MM.1S (cell line): ENCODE measurements at regions not wholly inside any gene's neighbourhood (a gene's known extent, or its start where the extent isn't known, plus 50 kb on each side); places are given as distances from the start of the nearest gene placed in this dataset.

ENCODE experiments used
- DNase-seq: peaks from one replicate; pipeline ENCODE4 v3.0.0-alpha.2; 2015
- H2AFZ ChIP-seq: fragments of 300-600 bp; sonication (generic); 2 replicates; pipeline ENCODE4 v1.6.0; 2016; ENCODE audit warnings: antibody characterized with exemption, low read length
- H3F3A ChIP-seq: fragments of 300-600 bp; sonication (generic); 2 replicates; pipeline ENCODE4 v1.6.1; 2016; ENCODE audit warnings: mild to moderate bottlenecking, antibody characterized with exemption, low read length, moderate library complexity, mixed read lengths; ENCODE audit not compliant: insufficient read depth
- H3K27ac ChIP-seq: fragments of 300-600 bp; sonication (generic); 2 replicates; pipeline ENCODE4 v1.5.1; 2016; ENCODE audit warnings: mild to moderate bottlenecking, low read length
- H3K27me3 ChIP-seq: fragments of 300-600 bp; sonication (generic); replicated peaks from 2 replicates; pipeline ENCODE4 v1.6.0; 2016; ENCODE audit warnings: low read length; ENCODE audit not compliant: insufficient read depth
- H3K36me3 ChIP-seq: fragments of 300-600 bp; sonication (generic); replicated peaks from 2 replicates; pipeline ENCODE4 v1.6.1; 2016; ENCODE audit warnings: mild to moderate bottlenecking, low read length, mixed read lengths; ENCODE audit not compliant: insufficient read depth
- H3K4me1 ChIP-seq: fragments of 300-600 bp; sonication (generic); 2 replicates; pipeline ENCODE4 v1.6.1; 2016; ENCODE audit warnings: low read length, mixed read lengths
- H3K4me2 ChIP-seq: fragments of 300-600 bp; sonication (generic); 2 replicates; pipeline ENCODE4 v1.6.0; 2016; ENCODE audit warnings: low read depth, low read length
- H3K4me3 ChIP-seq: fragments of 300-600 bp; sonication (generic); 2 replicates; pipeline ENCODE4 v1.5.1; 2016; ENCODE audit warnings: low read length, mixed read lengths
- H3K79me2 ChIP-seq: fragments of 300-600 bp; sonication (generic); 2 replicates; pipeline ENCODE4 v1.6.1; 2016; ENCODE audit warnings: mixed run types, low read length, mixed read lengths
- H3K9ac ChIP-seq: fragments of 300-600 bp; sonication (generic); 2 replicates; pipeline ENCODE4 v1.6.1; 2016; ENCODE audit warnings: low read length, mixed read lengths
- H3K9me2 ChIP-seq: fragments of 300-600 bp; sonication (generic); replicated peaks from 2 replicates; pipeline ENCODE4 v1.6.1; 2016; ENCODE audit warnings: mild to moderate bottlenecking, low read length, mixed read lengths; ENCODE audit not compliant: insufficient read depth
- H3K9me3 ChIP-seq: fragments of 300-600 bp; sonication (generic); replicated peaks from 2 replicates; pipeline ENCODE4 v1.6.1; 2016; ENCODE audit warnings: mild to moderate bottlenecking, low read length, mixed read lengths; ENCODE audit not compliant: insufficient read depth
- H4K20me1 ChIP-seq: fragments of 300-600 bp; sonication (generic); 2 replicates; pipeline ENCODE4 v1.6.1; 2016; ENCODE audit warnings: mild to moderate bottlenecking, low read length, moderate library complexity, mixed read lengths; ENCODE audit not compliant: insufficient read depth
- EZH2 ChIP-seq: fragments of 300-600 bp; sonication (generic); optimal IDR thresholded peaks from 2 replicates; pipeline ENCODE3; 2017; ENCODE audit warnings: low read depth, mild to moderate bottlenecking, antibody characterized with exemption, low read length, mixed read lengths
- EZH2phosphoT487 ChIP-seq: fragments of 300-600 bp; sonication (generic); IDR thresholded peaks from 2 replicates; pipeline ENCODE4 v1.6.1; 2018; ENCODE audit warnings: antibody characterized with exemption, low read length
- TF ChIP-seq, protein P1 (sequence below): fragments of 300-600 bp; sonication (generic); IDR thresholded peaks from 2 replicates; pipeline ENCODE4 v1.5.1; 2016; ENCODE audit warnings: antibody characterized with exemption, low read length, mixed read lengths

DNA sequence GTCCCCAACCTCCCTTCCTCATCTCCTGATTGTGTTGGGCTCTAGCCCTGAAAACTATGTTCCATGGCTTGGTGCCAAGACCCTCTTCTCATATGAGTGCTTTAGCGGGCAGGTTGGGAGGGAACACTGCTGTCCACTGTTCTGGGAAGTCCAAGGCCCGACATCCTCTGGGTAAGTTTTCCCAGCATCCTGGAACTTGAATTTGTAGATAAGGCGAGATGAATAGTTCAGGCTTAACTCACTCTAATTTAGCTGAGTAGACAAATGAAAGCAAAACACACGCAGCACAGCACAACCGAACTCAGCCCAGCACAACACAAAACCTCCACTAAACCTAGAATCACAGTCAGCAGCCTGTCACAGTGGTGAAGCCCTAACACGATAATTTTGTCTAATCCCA is 95.3 kb upstream of the SLC28A3 start:
- H4K20me1 ChIP-seq, result no peaks in the 10 kb centered on the region
- no peaks in the 10 kb centered on the region for H3K79me2 ChIP-seq
- DNase-seq, result no peak
- no peak overlapping the region for H3K4me3 ChIP-seq
- no peaks in the 10 kb centered on the region for H3K36me3 ChIP-seq
- no peak overlapping the region for H3K27ac ChIP-seq
- no peaks in the 10 kb centered on the region for H3K9me3 ChIP-seq
- no peak overlapping the region for H2AFZ ChIP-seq
- no peaks in the 10 kb centered on the region for H3K9me2 ChIP-seq
- no peak overlapping the region for H3K4me2 ChIP-seq
- no peak overlapping the region for H3K9ac ChIP-seq
- no peaks in the 10 kb centered on the region for H3K4me1 ChIP-seq
- no peaks in the 10 kb centered on the region for H3F3A ChIP-seq
- no peaks in the 10 kb centered on the region for H3K27me3 ChIP-seq
- TF ChIP-seq EZH2phosphoT487, result no peak
- TF ChIP-seq EZH2, result no peak
- TF ChIP-seq, protein P1, sequence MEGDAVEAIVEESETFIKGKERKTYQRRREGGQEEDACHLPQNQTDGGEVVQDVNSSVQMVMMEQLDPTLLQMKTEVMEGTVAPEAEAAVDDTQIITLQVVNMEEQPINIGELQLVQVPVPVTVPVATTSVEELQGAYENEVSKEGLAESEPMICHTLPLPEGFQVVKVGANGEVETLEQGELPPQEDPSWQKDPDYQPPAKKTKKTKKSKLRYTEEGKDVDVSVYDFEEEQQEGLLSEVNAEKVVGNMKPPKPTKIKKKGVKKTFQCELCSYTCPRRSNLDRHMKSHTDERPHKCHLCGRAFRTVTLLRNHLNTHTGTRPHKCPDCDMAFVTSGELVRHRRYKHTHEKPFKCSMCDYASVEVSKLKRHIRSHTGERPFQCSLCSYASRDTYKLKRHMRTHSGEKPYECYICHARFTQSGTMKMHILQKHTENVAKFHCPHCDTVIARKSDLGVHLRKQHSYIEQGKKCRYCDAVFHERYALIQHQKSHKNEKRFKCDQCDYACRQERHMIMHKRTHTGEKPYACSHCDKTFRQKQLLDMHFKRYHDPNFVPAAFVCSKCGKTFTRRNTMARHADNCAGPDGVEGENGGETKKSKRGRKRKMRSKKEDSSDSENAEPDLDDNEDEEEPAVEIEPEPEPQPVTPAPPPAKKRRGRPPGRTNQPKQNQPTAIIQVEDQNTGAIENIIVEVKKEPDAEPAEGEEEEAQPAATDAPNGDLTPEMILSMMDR, result no peak

DNA sequence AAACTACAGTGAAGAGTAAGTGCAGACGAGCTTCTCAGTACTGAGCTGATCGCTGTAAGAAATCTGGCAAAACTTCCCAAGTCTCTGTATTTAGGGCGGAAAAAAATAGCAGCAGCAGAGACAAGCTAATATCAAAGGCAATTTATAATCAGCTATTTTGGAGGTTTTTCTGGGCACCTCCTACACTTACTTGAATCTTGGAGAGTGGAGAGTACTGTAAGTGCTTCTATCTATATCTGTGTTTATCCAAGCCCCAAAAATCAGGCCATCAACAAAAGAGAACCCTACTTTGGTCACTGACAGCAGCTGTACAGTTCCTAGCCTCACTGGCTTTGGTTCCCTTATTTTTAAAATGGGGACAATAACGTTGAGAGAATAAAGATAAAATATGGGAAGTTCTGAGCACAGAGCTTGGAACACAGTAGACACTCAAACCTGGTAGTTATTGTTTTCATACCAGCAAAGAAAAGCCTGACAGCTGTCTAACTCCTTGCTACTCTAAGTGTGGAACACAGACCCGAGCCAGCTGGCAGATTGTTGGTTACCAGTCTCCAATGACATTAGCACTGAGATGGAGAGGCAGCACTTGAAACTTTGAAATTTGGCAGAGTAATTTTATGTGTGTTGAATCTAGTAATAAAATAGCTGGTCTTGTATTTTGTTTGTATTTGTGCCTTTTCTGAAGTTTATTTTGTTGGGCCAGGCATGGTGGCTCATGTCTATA is 96.0 kb upstream of the SLC28A3 start:
- H3K9me2 ChIP-seq, result no peaks in the 10 kb centered on the region
- H3K27ac ChIP-seq, result no peak overlapping the region
- H3K79me2 ChIP-seq, result no peaks in the 10 kb centered on the region
- no peak for DNase-seq
- no peaks in the 10 kb centered on the region for H4K20me1 ChIP-seq
- H2AFZ ChIP-seq, result no peak overlapping the region
- H3K9me3 ChIP-seq, result no peaks in the 10 kb centered on the region
- no peaks in the 10 kb centered on the region for H3F3A ChIP-seq
- no peak overlapping the region for H3K4me2 ChIP-seq
- H3K9ac ChIP-seq, result no peak overlapping the region
- no peaks in the 10 kb centered on the region for H3K27me3 ChIP-seq
- no peaks in the 10 kb centered on the region for H3K4me1 ChIP-seq
- no peaks in the 10 kb centered on the region for H3K36me3 ChIP-seq
- H3K4me3 ChIP-seq, result no peak overlapping the region
- no peak for TF ChIP-seq EZH2phosphoT487

DNA sequence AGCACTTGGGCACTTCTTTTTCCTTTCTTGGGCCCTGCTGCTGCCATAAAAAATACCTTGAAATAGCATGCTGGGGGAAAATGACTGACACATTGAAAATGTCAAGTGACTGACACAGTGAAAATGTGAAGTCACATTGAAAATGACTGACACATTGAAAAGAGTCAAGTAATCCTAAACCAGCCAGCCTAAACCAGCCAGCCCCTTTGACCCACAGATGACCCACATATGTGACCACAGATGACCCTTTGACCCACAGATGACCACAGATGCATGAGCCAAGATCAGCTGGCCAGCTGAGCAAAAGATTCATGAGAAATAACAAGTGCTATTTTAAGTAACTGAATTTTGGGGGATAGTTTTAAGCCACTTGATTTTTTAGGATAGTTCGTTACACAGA is 97.8 kb upstream of the SLC28A3 start:
- H3K4me1 ChIP-seq, result no peaks in the 10 kb centered on the region
- no peak overlapping the region for H3K4me3 ChIP-seq
- H3K9me3 ChIP-seq, result no peaks in the 10 kb centered on the region
- H3K79me2 ChIP-seq, result no peaks in the 10 kb centered on the region
- TF ChIP-seq, protein P1, result no peak
- TF ChIP-seq EZH2phosphoT487, result no peak
- TF ChIP-seq EZH2, result no peak
- H3K27ac ChIP-seq, result no peak overlapping the region
- H3K9ac ChIP-seq, result no peak overlapping the region
- no peak overlapping the region for H2AFZ ChIP-seq
- H3K36me3 ChIP-seq, result no peaks in the 10 kb centered on the region
- H3K27me3 ChIP-seq, result no peaks in the 10 kb centered on the region
- H3K4me2 ChIP-seq, result no peak overlapping the region
- no peak for DNase-seq
- H3K9me2 ChIP-seq, result no peaks in the 10 kb centered on the region
- no peaks in the 10 kb centered on the region for H3F3A ChIP-seq
- H4K20me1 ChIP-seq, result no peaks in the 10 kb centered on the region

DNA sequence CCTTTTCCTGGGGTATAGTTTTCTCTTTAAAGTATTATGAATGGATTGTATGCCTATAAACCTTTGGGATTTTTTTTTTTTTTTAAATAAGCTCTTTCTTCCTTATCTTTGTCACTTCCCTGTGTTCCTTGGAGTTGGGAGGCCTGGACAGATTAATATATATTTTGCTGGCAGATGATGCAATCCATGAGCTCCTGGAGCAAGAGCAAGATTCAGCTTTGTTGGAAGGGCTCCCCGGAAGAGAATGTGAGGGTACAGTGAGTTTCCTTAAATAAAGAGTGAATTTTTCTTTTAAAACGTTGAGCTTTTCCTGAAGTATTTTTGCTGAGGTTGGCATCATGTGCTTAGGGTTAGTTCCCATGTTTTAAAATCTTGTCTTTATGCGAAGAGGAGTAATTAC is 98.7 kb upstream of the SLC28A3 start:
- no peak for DNase-seq
- Histone ChIP-seq H4K20me1 (no peaks in the 10 kb centered on the region), H3K27ac (no peak overlapping the region), H3F3A (no peaks in the 10 kb centered on the region), H3K9me2 (no peaks in the 10 kb centered on the region), H3K4me1 (no peaks in the 10 kb centered on the region), H3K36me3 (no peaks in the 10 kb centered on the region), H3K9me3 (no peaks in the 10 kb centered on the region), H3K4me2 (no peak overlapping the region), H3K79me2 (no peaks in the 10 kb centered on the region), H3K4me3 (no peak overlapping the region), H3K9ac (no peak overlapping the region), H3K27me3 (no peaks in the 10 kb centered on the region), H2AFZ (no peak overlapping the region)
- no peak for TF ChIP-seq EZH2
